Left renal pelvis (tissue), 4 donors: ENCODE measurements at regions not wholly inside any gene's neighbourhood (a gene's known extent, or its start where the extent isn't known, plus 50 kb on each side); places are given as distances from the start of the nearest gene placed in this dataset.

Experiments
- DNase-seq, 4 donors: peaks; one replicate each; pipeline ENCODE4 v3.0.0-alpha.2; 2013; ENCODE audit warnings: low read depth in 4 of 4, low spot score in 3 of 4

DNA sequence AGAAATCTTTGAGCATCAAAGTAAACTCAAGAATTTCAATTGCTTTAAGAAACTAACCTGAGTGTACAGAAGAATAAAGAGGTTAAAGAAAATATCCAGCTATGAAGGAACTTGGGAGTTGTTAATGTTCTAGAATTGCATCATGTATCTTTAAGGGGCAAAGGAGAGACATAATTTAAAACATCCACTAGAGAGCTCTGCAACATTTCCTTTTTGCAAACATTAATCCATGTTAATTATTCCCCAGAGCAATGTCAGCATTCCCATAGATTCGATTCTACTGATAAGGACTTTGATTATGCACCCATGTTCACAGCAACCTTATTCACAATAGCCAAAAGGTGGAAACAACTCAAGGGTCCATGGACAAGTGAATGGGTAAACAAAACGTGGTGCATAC is 80.2 kb upstream of the SORBS2 start:
- DNase-seq: no peak

GRCh38 chr4:185893500-185893899 is 81.5 kb upstream of the SORBS2 start:
- no peak for DNase-seq

DNA sequence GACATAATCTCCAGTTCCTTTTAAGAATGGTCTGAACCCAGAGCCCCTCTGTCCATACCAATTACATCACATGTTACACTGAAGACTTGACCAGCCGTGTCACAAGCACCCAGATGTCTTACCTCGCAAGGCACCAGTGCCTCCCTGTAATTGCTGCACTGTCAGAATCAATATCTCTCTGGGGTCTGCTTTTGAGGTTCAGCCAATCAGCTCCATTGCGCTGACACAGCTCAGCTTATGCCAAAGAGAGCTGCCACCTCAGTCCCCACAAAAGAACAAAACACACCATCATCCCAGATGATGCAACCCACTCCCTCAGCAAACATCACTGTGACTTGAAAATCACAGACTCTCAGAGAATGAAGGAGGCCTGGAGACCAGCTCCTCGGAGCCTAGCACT is 82.5 kb upstream of the SORBS2 start:
- no peak for DNase-seq

DNA sequence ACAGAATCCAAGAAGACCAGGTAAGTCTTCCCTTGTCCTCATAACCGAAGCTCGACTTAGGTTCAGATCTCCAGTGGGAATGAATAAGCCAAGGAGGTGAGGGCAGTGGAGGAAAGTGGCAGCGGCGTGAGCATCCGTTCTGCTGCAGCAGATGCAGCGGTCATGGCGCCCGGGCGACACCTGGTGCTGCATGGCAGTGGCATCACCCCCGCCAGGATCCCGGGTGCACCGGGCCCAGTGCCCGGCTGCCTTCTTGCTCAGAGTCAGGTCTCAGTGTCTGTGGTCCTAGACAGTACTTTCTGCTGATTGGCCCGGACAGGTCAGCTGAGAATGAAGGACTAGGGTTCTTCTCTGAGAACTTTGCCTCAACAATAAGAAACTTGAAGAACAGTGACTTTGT is 83.4 kb upstream of the SORBS2 start:
- no peak for DNase-seq

- DNase-seq: no peak
These were observed 83.9 kb upstream of the SORBS2 start for GRCh38 chr4:185895866-185896265.

DNA sequence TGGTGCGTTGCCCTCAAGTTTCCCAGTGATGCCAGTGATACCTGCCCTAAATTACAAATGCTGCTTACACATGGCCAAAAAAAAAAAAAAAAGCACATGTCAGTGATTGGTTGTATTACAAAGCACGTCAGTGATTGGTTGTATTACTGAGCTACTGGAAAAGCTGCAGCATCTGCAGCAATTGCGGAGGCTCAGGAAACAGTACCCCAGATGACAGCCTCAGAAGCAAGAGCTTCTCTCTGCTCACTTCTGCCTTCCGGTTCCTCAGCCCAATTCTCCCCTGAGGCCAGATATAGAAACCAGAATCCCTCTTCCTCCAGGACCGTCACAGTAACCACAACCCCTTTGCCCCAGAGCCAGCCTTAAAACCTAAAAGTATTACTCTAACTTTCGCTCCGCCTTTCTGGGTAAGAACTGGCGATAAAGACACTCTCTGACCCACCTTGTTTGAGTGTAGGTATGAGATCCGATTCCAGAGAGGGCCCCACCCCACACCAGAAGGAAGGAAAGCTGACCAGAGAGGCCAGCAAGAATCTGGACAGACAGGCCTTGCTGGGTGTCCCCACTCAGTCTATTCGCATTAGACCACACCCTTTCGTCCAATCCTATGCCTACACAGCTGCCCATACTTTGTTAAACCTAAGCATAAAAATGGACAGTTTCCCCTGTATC is 85.0 kb upstream of the SORBS2 start:
- no peak for DNase-seq

GRCh38 chr4:185898413-185898812 is 86.4 kb upstream of the SORBS2 start:
- no peak for DNase-seq

GRCh38 chr4:185899833-185900232 is 87.8 kb upstream of the SORBS2 start:
- no peak for DNase-seq

DNA sequence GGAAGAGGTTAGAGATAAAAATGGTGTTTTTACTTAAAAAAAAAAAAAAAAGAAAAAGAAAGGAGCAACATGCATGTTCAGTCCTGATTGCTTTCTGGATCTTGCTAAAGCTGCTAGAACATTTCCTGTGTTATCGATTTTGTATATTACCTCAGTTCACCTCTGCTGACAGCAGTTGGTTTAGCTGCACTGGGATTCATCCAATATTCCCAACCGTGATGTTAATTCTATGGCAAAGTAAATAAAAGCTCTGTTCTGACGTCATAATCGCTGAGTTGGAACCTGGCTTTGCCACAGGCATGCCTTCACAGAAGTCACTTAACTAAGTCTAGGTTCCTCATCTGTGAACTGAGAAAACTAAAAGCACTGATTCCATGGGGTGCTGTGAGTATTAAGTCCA is 90.7 kb upstream of the SORBS2 start:
- no peak for DNase-seq

GRCh38 chr4:185903205-185903604 is 91.2 kb upstream of the SORBS2 start:
- DNase-seq: no peak

GRCh38 chr4:185904381-185904780 is 92.4 kb upstream of the SORBS2 start:
- DNase-seq: no peak

GRCh38 chr4:185909972-185910371 is 98.0 kb upstream of the SORBS2 start:
- DNase-seq: no peak

DNA sequence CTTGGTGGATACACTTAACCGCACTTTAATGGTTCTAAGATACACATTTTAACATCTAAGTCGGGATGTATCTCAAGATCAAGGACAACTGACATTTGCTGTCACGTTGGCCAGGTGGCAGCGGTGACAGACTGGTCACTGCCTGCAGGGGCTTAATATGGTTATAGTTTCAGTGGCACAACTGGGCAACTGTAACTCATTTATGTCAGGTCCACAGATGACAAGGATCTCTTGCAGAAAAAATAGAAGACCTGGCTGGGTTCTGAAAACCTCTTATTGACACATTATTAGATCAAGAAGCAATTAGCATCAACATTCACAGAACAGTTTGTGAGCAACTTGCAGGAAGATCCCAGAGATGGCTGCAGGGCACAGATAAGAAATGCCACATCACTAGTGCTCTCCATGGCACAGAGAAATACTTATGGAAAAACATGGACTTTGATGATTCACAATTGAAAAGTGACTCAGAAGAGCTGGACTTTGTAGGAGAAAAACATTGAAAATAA is 99.6 kb upstream of the SORBS2 start:
- no peak for DNase-seq

GRCh38 chr4:185912779-185913178 is 100.8 kb upstream of the SORBS2 start:
- no peak for DNase-seq

DNA sequence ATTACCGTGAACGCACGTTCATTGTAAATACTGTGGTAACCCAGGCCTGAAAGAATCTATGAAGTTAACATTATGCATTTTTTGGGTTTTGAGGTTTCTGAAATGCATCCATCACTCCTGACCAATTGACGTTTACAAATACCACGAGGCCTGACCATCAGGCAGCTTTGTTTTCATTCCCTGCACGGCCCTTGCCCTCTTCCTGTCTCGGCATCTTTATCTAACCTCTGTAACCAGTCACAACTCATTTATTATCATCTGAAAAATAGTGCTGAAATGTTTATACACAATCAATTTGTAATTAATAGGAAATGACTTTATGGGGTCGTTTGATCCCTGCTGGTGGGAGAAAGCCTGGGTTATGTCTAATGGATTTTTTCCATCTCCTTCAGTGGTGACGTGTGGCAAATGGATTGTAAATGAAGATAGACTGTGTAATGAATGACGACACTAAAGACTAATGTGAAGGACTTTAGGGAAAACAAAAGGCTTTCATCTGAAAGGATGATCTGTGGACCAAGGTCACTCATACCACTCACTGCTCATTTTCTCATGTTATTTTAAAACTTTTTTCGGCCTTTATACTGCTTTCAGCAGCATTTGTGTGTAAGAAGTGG is 102.7 kb upstream of the SORBS2 start:
- peak in 3 of 4 donors; percentile 29 to 44 (median 33) for DNase-seq

DNA sequence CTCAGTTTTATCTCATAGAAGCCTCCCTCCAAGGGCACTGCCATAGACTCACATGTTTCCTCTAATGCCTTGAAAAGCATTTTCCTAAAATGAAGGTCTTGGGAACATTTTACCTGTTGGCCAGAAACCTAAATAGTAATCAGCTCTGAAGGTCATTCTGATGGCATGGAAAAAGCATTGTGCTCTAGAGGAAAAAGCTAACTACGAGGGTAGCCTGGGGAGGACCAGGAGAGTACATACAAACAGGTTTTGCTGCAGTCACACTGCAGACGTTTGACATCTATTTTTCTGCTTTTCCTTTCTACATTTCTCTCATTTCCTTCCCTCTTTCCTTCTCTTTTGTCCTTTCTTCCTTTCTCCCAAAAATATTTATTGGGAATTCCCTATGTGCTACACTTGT is 103.3 kb upstream of the SORBS2 start:
- no peak for DNase-seq

- no peak for DNase-seq
These were observed 103.8 kb upstream of the SORBS2 start for GRCh38 chr4:185915817-185916216.

- no peak for DNase-seq
These were observed 104.2 kb upstream of the SORBS2 start for GRCh38 chr4:185916231-185916630.

DNA sequence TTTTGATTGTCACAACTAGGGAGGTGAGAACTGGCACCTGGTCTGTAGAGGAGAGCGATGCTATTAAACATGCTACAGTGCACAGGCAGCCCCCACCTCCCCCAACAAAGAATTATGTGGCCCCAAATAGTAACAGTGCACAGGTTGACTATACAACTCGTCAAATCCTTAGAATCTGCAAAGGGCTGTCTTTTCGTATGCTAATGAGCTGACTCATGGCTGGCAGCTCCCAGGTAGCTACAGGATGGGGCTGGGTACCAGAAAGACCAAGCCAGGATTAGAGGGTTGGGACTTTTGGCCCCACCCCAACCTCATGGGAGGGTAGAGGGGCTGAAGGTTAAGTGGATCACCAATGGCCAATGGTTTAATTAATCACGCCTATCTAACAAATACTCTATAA is 104.7 kb upstream of the SORBS2 start:
- no peak for DNase-seq

GRCh38 chr4:185919107-185919506 is 107.1 kb upstream of the SORBS2 start:
- DNase-seq: no peak

GRCh38 chr4:185920171-185920570 is 108.2 kb upstream of the SORBS2 start:
- peak in 1 of 4 donors; percentile 14 for DNase-seq

- no peak for DNase-seq
These were observed 108.8 kb upstream of the SORBS2 start for GRCh38 chr4:185920691-185921260.
